Parathyroid adenoma (tissue), 2 donors: ENCODE measurements at regions not wholly inside any gene's neighbourhood (a gene's known extent, or its start where the extent isn't known, plus 50 kb on each side); places are given as distances from the start of the nearest gene placed in this dataset.

ENCODE experiments used
- H2AFZ ChIP-seq: fragments of 300-600 bp; sonication (generic); one replicate; pipeline ENCODE4 v1.7.0; 2017; ENCODE audit warnings: antibody characterized with exemption, mild to moderate bottlenecking
- H3K27ac ChIP-seq: fragments of 300-600 bp; sonication (generic); one replicate; pipeline ENCODE4 v1.7.0; 2017
- H3K27me3 ChIP-seq: fragments of 300-600 bp; sonication (generic); one replicate; pipeline ENCODE4 v1.7.0; 2017; ENCODE audit warnings: low read length; ENCODE audit not compliant: control insufficient read depth, insufficient read depth
- H3K36me3 ChIP-seq: fragments of 300-600 bp; sonication (generic); one replicate; pipeline ENCODE4 v1.7.0; 2017; ENCODE audit warnings: low read length; ENCODE audit not compliant: control insufficient read depth, insufficient read depth
- H3K4me1 ChIP-seq: fragments of 300-600 bp; sonication (generic); one replicate; pipeline ENCODE4 v1.7.0; 2017; ENCODE audit warnings: control low read depth
- H3K4me2 ChIP-seq: fragments of 300-600 bp; sonication (generic); one replicate; pipeline ENCODE4 v1.7.0; 2017; ENCODE audit warnings: low read length
- H3K4me3 ChIP-seq: fragments of 300-600 bp; sonication (generic); one replicate; pipeline ENCODE4 v1.7.0; 2017; ENCODE audit warnings: low read depth, low read length
- H3K79me2 ChIP-seq: fragments of 300-600 bp; sonication (generic); one replicate; pipeline ENCODE4 v1.7.0; 2017; ENCODE audit warnings: control low read depth
- H3K9ac ChIP-seq: fragments of 300-600 bp; sonication (generic); one replicate; pipeline ENCODE4 v1.7.0; 2017; ENCODE audit warnings: mild to moderate bottlenecking
- H3K9me3 ChIP-seq: fragments of 300-600 bp; sonication (generic); one replicate; pipeline ENCODE4 v1.7.0; 2017; ENCODE audit warnings: low read length; ENCODE audit not compliant: control insufficient read depth
- CTCF ChIP-seq: fragments of 300-600 bp; sonication (generic); IDR thresholded peaks from one replicate; pipeline ENCODE4 v1.7.0; 2017; ENCODE audit warnings: antibody characterized with exemption, mild to moderate bottlenecking
- donor health status: primary hyperparathyroidism.

DNA sequence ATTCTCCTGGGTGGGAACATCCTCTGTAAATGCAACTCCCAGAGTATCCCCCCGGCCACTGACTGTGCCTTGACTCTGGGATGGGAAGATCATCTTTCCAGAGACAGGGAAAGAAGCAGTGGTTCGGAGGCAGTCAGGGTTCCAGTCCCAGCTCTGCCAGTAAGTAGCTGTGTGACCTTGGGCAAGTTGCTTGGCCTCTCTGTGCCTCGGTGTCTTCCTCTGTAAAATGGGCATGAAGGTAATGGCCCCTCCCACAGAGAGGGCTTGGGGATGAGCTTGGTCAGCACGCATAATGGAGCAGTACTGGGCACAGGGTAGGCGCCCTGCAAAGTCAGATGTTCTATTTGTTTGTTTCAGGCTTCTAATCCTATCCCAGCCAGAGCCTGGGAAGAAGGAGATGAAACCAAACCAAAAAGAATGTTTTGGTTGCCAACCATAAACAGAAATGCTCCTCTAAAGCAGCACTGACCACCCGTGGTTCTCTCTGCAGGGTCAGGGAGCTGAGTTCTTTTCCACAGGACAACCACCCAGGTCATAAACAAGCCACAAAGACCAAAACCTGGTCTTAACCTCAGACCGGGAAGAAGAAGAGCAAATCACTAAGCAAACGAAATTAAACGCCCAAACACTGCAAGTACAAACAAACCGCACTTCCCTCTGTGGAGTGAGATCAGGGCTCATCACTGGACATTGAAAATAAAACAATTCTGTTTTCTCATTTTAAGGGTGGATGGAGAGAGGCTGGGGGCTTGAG, 381.0 kb upstream of the SULF2 start:
- Histone ChIP-seq H3K4me3 (no peak overlapping the region), H3K79me2 (no peaks in the 10 kb centered on the region), H3K4me1 (no peaks in the 10 kb centered on the region), H3K27ac (no peak overlapping the region), H3K9me3 (no peaks in the 10 kb centered on the region), H3K36me3 (no peaks in the 10 kb centered on the region), H3K4me2 (no peak overlapping the region), H3K27me3 (peaks cover 2% of the 10 kb centered on the region), H2AFZ (no peak overlapping the region), H3K9ac (no peak overlapping the region)
- TF ChIP-seq CTCF: no peak

DNA sequence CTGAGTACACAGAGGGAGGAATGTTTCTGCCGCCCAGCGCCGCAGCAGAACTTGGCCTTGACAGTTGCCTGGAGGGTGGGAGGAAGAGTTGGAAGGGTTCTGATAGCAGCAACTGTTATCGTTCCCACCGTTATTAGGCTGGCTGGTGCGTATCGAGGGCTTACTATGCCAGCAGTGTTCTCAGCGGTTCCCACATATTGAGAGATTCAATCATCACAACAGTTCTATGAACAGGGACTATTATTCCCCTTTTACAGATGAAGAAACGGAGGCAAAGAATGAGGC, 380.1 kb upstream of the SULF2 start:
- H3K27me3 ChIP-seq: peaks cover 2% of the 10 kb centered on the region
- H3K9ac ChIP-seq: no peak overlapping the region
- no peak overlapping the region for H2AFZ ChIP-seq
- H3K79me2 ChIP-seq: no peaks in the 10 kb centered on the region
- H3K4me1 ChIP-seq: no peaks in the 10 kb centered on the region
- H3K9me3 ChIP-seq: no peaks in the 10 kb centered on the region
- no peak overlapping the region for H3K4me3 ChIP-seq
- no peak overlapping the region for H3K27ac ChIP-seq
- H3K4me2 ChIP-seq: no peak overlapping the region
- no peaks in the 10 kb centered on the region for H3K36me3 ChIP-seq
- no peak for TF ChIP-seq CTCF

GRCh38 chr20:48164566-48165400, 379.5 kb upstream of the SULF2 start:
- Histone ChIP-seq H3K79me2 (no peaks in the 10 kb centered on the region), H3K4me2 (no peak overlapping the region), H3K9ac (no peak overlapping the region), H3K27me3 (peaks cover 2% of the 10 kb centered on the region), H2AFZ (no peak overlapping the region), H3K27ac (no peak overlapping the region), H3K9me3 (no peaks in the 10 kb centered on the region), H3K36me3 (no peaks in the 10 kb centered on the region), H3K4me1 (no peaks in the 10 kb centered on the region), H3K4me3 (no peak overlapping the region)
- no peak for TF ChIP-seq CTCF

GRCh38 chr20:48164034-48164433, 378.8 kb upstream of the SULF2 start:
- Histone ChIP-seq H3K4me2 (no peak overlapping the region), H3K4me1 (no peaks in the 10 kb centered on the region), H3K27me3 (peaks cover 2% of the 10 kb centered on the region), H3K9ac (no peak overlapping the region), H3K4me3 (no peak overlapping the region), H3K9me3 (no peaks in the 10 kb centered on the region), H3K36me3 (no peaks in the 10 kb centered on the region), H2AFZ (no peak overlapping the region), H3K27ac (no peak overlapping the region), H3K79me2 (no peaks in the 10 kb centered on the region)
- no peak for TF ChIP-seq CTCF
